HepG2 (cell line): ENCODE measurements at regions not wholly inside any gene's neighbourhood (a gene's known extent, or its start where the extent isn't known, plus 50 kb on each side); places are given as distances from the start of the nearest gene placed in this dataset.

Experiments
- CHD2 ChIP-seq: IDR thresholded peaks from 2 replicates; pipeline ENCODE4 v1.6.1; 2011; ENCODE audit warnings: low read depth, low read length, improper control_type of control experiment
- CTCF ChIP-seq: sonication (generic); formaldehyde crosslinking; IDR thresholded peaks from 2 replicates; pipeline ENCODE4 v1.5.0; 2020; ENCODE audit warnings: mild to moderate bottlenecking, missing genetic modification reagents, moderate library complexity
- PHF5A ChIP-seq: IDR thresholded peaks from one replicate; pipeline ENCODE4 v1.6.1; 2018; ENCODE audit warnings: low read depth, missing genetic modification reagents; ENCODE audit not compliant: unreplicated experiment
- ZNF660 ChIP-seq: sonication (generic); formaldehyde crosslinking; IDR thresholded peaks from 2 replicates; pipeline ENCODE4 v1.5.1; 2020; ENCODE audit warnings: mild to moderate bottlenecking, low read depth, missing genetic modification reagents, borderline replicate concordance

- TF ChIP-seq ZNF660 (CRISPR knock-in tag): no peak
- no peak for TF ChIP-seq CTCF (CRISPR knock-in tag)
- TF ChIP-seq PHF5A (CRISPR knock-in tag): no peak
- TF ChIP-seq CHD2: no peak
Measured at GRCh38 chr13:90738881-90739280, 608.6 kb upstream of the MIR17HG start.
